Left lung (tissue), 4 donors: ENCODE measurements at regions not wholly inside any gene's neighbourhood (a gene's known extent, or its start where the extent isn't known, plus 50 kb on each side); places are given as distances from the start of the nearest gene placed in this dataset.
"Not testable (repeated sequence)": the region's sequence is repeated elsewhere in the genome, so short reads cannot be mapped to it uniquely, and the experiment has no call there.

Experiments used
- ATAC-seq: fragments of 200-7000 bp; cut with Tn5 transposase; one replicate; pipeline ENCODE4 v1.9.1; 2020; ENCODE audit warnings: moderate library complexity
- DNase-seq, 4 donors: peaks; one replicate each; pipeline ENCODE4 v3.0.0-alpha.2; 2013 to 2020
- H3K27ac ChIP-seq, 2 donors: fragments of 200-600 bp; sonication (generic) in 1 of 2; one replicate each; pipeline versions ENCODE4 v1.5.0 to v1.8.0; 2020 to 2021
- H3K27me3 ChIP-seq, 2 donors: fragments of 200-600 bp; sonication (generic) in 1 of 2; one replicate each; pipeline versions ENCODE4 v1.5.0 to v1.8.0; 2020 to 2021
- H3K36me3 ChIP-seq, 2 donors: fragments of 200-600 bp; sonication (generic) in 1 of 2; one replicate each; pipeline versions ENCODE4 v1.5.0 to v1.8.0; 2020 to 2021
- H3K4me1 ChIP-seq, 2 donors: fragments of 200-600 bp; one replicate each; pipeline ENCODE4 v1.8.0; 2021
- H3K4me3 ChIP-seq, 2 donors: fragments of 200-600 bp; sonication (generic) in 1 of 2; one replicate each; pipeline versions ENCODE4 v1.5.0 to v1.8.0; 2020 to 2021; ENCODE audit warnings: mild to moderate bottlenecking in 1 of 2
- H3K9me3 ChIP-seq, 2 donors: fragments of 200-600 bp; sonication (generic) in 1 of 2; one replicate each; pipeline versions ENCODE4 v1.5.0 to v1.8.0; 2020 to 2021
- CTCF ChIP-seq, 2 donors: fragments of 200-600 bp; sonication (generic) in 1 of 2; IDR thresholded peaks; one replicate each; pipeline versions ENCODE4 v1.5.0 to v1.8.0; 2021; ENCODE audit warnings: antibody characterized with exemption in 2 of 2
- intact Hi-C, 2 donors: fragments of 100-400 bp; cut with DNase I; formaldehyde crosslinking; loops; one replicate each; pipeline versions ENCODE4 v1.11.2 to v1.14.2; 2022
- donor health status: DM: no; HTN: yes; CAD: no.
- donor health status: DM: no; HTN: no; CAD: no.

- DNase-seq: no peak
- Histone ChIP-seq H3K9me3 (peaks cover 0 to 4% of the 10 kb centered on the region in 2 donors), H3K4me1 (no peaks in the 10 kb centered on the region), H3K36me3 (no peaks in the 10 kb centered on the region), H3K27me3 (no peaks in the 10 kb centered on the region), H3K27ac (no peak overlapping the region), H3K4me3 (no peak overlapping the region)
- ATAC-seq: no peak
- intact Hi-C loops: no loop called here
- no peak for TF ChIP-seq CTCF (IDR thresholded peaks at IDR 0.05)
Measured at GRCh38 chr9:102941868-102942267, 53.3 kb upstream of the CYLC2 start.

- ATAC-seq: no peak
- H3K4me1 ChIP-seq: no peaks in the 10 kb centered on the region
- H3K36me3 ChIP-seq: no peaks in the 10 kb centered on the region
Measured at GRCh38 chr9:102922526-102922925, 72.6 kb upstream of the CYLC2 start.

GRCh38 chr9:102911185-102911584 lies 83.9 kb upstream of the CYLC2 start:
- H3K36me3 ChIP-seq: no peaks in the 10 kb centered on the region
- H3K27me3 ChIP-seq: no peaks in the 10 kb centered on the region
- DNase-seq (no peak), ATAC-seq (no peak)
- no peak overlapping the region for H3K27ac ChIP-seq
- no peak for TF ChIP-seq CTCF (IDR thresholded peaks at IDR 0.05)
- H3K4me1 ChIP-seq: no peaks in the 10 kb centered on the region
- intact Hi-C loops: no loop called here
- no peaks in the 10 kb centered on the region for H3K9me3 ChIP-seq
- no peak overlapping the region for H3K4me3 ChIP-seq

More at GRCh38 chr9:102922526-102922925, 72.6 kb upstream of the CYLC2 start:
- Histone ChIP-seq H3K27ac (no peak overlapping the region), H3K27me3 (no peaks in the 10 kb centered on the region), H3K9me3 (peaks cover 0 to 4% of the 10 kb centered on the region in 2 donors), H3K4me3 (no peak overlapping the region)
- intact Hi-C loops: no loop called here
- DNase-seq: no peak
- no peak for TF ChIP-seq CTCF (IDR thresholded peaks at IDR 0.05)

- not testable (repeated sequence) for H3K4me3 ChIP-seq
- peak in 1 of 4 donors; percentile 24 for DNase-seq
Measured at GRCh38 chr9:102905795-102906194, 89.3 kb upstream of the CYLC2 start.

GRCh38 chr9:102892025-102892424 lies 103.1 kb upstream of the CYLC2 start:
- no peak overlapping the region for H3K27ac ChIP-seq
- no peak for ATAC-seq
- H3K4me1 ChIP-seq: no peaks in the 10 kb centered on the region
- no peaks in the 10 kb centered on the region for H3K36me3 ChIP-seq
- intact Hi-C loops: no loop called here
- DNase-seq: no peak
- no peak for TF ChIP-seq CTCF (IDR thresholded peaks at IDR 0.05)
- no peak overlapping the region for H3K4me3 ChIP-seq
- no peaks in the 10 kb centered on the region for H3K27me3 ChIP-seq
- H3K9me3 ChIP-seq: no peaks in the 10 kb centered on the region

More at GRCh38 chr9:102905795-102906194, 89.3 kb upstream of the CYLC2 start:
- peaks cover 0 to 34% of the 10 kb centered on the region in 2 donors for H3K9me3 ChIP-seq
- H3K27ac ChIP-seq, intact Hi-C loops, H3K4me1 ChIP-seq, ATAC-seq, H3K27me3 ChIP-seq, H3K36me3 ChIP-seq: not testable (repeated sequence)

GRCh38 chr9:102888747-102889146 lies 106.4 kb upstream of the CYLC2 start:
- intact Hi-C loops, H3K9me3 ChIP-seq, H3K27ac ChIP-seq, H3K27me3 ChIP-seq, H3K4me3 ChIP-seq, H3K4me1 ChIP-seq, ATAC-seq, H3K36me3 ChIP-seq: not testable (repeated sequence)
- DNase-seq: peak in 1 of 4 donors; percentile 5
